ENCODE measurements at regions not wholly inside any gene's neighbourhood (a gene's known extent, or its start where the extent isn't known, plus 50 kb on each side); places are given as distances from the start of the nearest gene placed in this dataset.

DNA sequence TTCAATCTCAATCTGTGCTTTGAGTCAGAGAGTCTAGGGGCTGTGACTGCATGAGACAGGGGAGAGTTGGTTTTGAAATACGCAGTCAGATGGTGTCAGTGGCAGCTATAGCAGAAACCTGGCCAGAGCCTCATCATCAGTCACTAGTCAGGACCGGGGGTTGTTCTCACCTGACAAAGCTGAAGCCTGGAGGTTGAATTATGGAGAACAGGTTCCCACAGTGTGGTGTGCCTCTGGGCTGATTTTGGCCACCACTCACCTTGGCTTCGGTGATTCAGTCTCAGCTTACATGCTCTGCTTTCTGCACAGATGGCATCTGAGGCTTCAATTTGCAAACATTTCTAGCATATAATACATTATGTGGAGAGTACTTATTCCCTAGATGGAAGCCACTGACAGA, 387.3 kb downstream of the YTHDC2 start:
- Histone ChIP-seq H3K4me3 (ENCODE audit: low read depth in 1 of 3, low read length in 3 of 3) (no peak overlapping the region), H3K4me1 (ENCODE audit: control insufficient read depth in 3 of 3, insufficient read depth in 2 of 3, low read depth in 1 of 3, low read length in 2 of 3) (no peaks in the 10 kb centered on the region), H3K27ac (ENCODE audit: low read depth in 1 of 3, low read length in 2 of 3) (no peak overlapping the region), H3K36me3 (ENCODE audit: control insufficient read depth in 3 of 3, insufficient read depth in 2 of 3, low read depth in 1 of 3, low read length in 3 of 3) (no peaks in the 10 kb centered on the region), H3K27me3 (ENCODE audit: control insufficient read depth in 3 of 3, insufficient read depth in 3 of 3, low read length in 3 of 3) (no peaks in the 10 kb centered on the region), H3K9me3 (ENCODE audit: control insufficient read depth in 2 of 2, insufficient read depth in 1 of 2, low read depth in 1 of 2, low read length in 1 of 2) (no peaks in the 10 kb centered on the region)
- FAIRE-seq (no peak), DNase-seq (no peak)
- WGBS, 3 donors, result 68 to 78% (median 76%) methylated on average over 3 of the region's 3 CpGs

DNA sequence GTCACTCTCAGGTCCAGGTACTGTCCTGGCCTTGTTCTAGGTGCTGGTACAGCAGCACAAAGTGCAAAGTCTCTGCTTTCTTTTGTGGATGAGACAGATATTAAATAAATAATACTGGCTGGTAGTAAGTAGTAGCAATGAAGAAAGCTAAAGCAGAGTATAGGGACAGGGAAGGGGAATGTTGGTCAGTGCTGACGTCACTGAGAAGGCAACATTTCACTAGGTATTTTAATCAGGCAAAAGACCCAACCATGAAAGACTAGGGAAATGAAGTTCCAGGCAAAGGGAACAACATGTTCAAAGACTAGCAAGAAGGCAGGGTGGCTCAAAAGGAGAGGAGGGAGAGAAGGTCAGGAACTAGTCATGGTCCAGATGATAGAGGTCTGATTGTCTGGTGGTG, 388.2 kb downstream of the YTHDC2 start:
- no peak overlapping the region for H3K27ac ChIP-seq (ENCODE audit: low read depth in 1 of 3, low read length in 2 of 3)
- no peak for DNase-seq
- no peaks in the 10 kb centered on the region for H3K27me3 ChIP-seq (ENCODE audit: control insufficient read depth in 3 of 3, insufficient read depth in 3 of 3, low read length in 3 of 3)
- H3K36me3 ChIP-seq (ENCODE audit: control insufficient read depth in 3 of 3, insufficient read depth in 2 of 3, low read depth in 1 of 3, low read length in 3 of 3), result no peaks in the 10 kb centered on the region
- H3K9me3 ChIP-seq (ENCODE audit: control insufficient read depth in 2 of 2, insufficient read depth in 1 of 2, low read depth in 1 of 2, low read length in 1 of 2), result no peaks in the 10 kb centered on the region
- H3K4me3 ChIP-seq (ENCODE audit: low read depth in 1 of 3, low read length in 3 of 3), result no peak overlapping the region
- no peak for FAIRE-seq
- WGBS, 3 donors, result 73 to 76% (median 74%) methylated on average over 1 of the region's 1 CpG
- no peaks in the 10 kb centered on the region for H3K4me1 ChIP-seq (ENCODE audit: control insufficient read depth in 3 of 3, insufficient read depth in 2 of 3, low read depth in 1 of 3, low read length in 2 of 3)

DNA sequence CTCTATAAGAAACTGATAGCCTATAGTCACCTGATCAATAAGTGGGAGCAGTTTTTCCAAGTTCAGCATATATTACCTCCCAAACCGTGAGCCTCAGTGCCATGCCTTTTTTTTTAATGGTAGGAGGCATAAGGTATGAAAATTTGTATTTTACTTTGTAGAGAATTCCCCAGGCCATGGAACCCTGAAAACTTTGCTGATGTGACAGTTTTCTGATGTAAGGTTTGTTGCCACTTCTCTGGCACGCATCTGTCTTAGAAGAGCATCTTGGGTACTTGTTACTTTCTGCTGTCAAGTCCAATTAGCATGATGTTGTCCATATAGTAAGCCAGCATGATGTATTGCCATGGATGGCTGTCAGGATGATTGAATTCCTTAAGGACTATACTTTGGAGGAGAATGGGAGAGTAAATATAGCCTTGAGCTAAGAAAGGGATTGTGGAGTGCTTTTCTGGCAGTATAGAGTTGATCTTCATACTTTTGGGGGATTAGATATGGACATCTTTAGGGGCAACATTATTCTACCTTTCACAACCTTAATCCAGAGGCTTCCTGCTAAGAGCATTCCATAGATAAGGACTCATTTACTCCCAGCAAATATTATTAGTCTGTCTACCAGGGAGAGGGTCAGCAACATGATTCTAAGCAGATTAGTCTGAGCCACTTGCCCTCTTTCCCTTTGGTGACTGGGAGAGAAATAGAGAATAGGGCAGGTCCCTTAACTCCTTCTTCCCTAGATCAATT, 389.6 kb downstream of the YTHDC2 start:
- Histone ChIP-seq H3K36me3 (ENCODE audit: control insufficient read depth in 3 of 3, insufficient read depth in 2 of 3, low read depth in 1 of 3, low read length in 3 of 3) (no peaks in the 10 kb centered on the region), H3K4me1 (ENCODE audit: control insufficient read depth in 3 of 3, insufficient read depth in 2 of 3, low read depth in 1 of 3, low read length in 2 of 3) (no peaks in the 10 kb centered on the region), H3K4me3 (ENCODE audit: low read depth in 1 of 3, low read length in 3 of 3) (no peak overlapping the region), H3K27ac (ENCODE audit: low read depth in 1 of 3, low read length in 2 of 3) (no peak overlapping the region), H3K9me3 (ENCODE audit: control insufficient read depth in 2 of 2, insufficient read depth in 1 of 2, low read depth in 1 of 2, low read length in 1 of 2) (no peaks in the 10 kb centered on the region), H3K27me3 (ENCODE audit: control insufficient read depth in 3 of 3, insufficient read depth in 3 of 3, low read length in 3 of 3) (no peaks in the 10 kb centered on the region)
- WGBS, 3 donors, result 37 to 44% (median 41%) methylated on average over 2 of the region's 2 CpGs
- DNase-seq (no peak), FAIRE-seq (no peak)

DNA sequence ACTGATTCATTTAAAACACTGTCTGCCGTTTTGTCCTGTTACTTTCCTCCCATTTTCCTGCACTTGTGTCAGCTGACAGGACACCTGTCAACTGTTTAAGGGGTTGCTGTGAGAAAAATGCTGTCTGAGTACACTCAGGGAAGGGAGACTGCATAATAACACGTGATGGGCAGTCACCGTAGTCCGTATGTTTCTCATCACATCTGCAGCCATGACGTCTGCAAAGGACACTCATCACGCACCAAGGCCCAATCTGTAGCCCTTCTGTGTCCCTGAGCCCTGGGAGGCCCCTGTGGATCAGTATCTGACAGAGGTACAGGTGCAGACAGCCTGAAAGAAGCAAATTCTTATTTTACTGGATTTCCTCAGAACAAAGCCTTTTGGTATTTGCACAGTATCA, 396.3 kb downstream of the YTHDC2 start:
- no peaks in the 10 kb centered on the region for H3K36me3 ChIP-seq (ENCODE audit: control insufficient read depth in 3 of 3, insufficient read depth in 2 of 3, low read depth in 1 of 3, low read length in 3 of 3)
- no peak overlapping the region for H3K4me3 ChIP-seq (ENCODE audit: low read depth in 1 of 3, low read length in 3 of 3)
- H3K4me1 ChIP-seq (ENCODE audit: control insufficient read depth in 3 of 3, insufficient read depth in 2 of 3, low read depth in 1 of 3, low read length in 2 of 3), result no peaks in the 10 kb centered on the region
- 67 to 77% (median 75%) methylated on average over 6 of the region's 6 CpGs for WGBS, 3 donors
- H3K9me3 ChIP-seq (ENCODE audit: control insufficient read depth in 2 of 2, insufficient read depth in 1 of 2, low read depth in 1 of 2, low read length in 1 of 2), result no peaks in the 10 kb centered on the region
- DNase-seq, result no peak
- no peak overlapping the region for H3K27ac ChIP-seq (ENCODE audit: low read depth in 1 of 3, low read length in 2 of 3)
- no peak for FAIRE-seq
- no peaks in the 10 kb centered on the region for H3K27me3 ChIP-seq (ENCODE audit: control insufficient read depth in 3 of 3, insufficient read depth in 3 of 3, low read length in 3 of 3)

DNA sequence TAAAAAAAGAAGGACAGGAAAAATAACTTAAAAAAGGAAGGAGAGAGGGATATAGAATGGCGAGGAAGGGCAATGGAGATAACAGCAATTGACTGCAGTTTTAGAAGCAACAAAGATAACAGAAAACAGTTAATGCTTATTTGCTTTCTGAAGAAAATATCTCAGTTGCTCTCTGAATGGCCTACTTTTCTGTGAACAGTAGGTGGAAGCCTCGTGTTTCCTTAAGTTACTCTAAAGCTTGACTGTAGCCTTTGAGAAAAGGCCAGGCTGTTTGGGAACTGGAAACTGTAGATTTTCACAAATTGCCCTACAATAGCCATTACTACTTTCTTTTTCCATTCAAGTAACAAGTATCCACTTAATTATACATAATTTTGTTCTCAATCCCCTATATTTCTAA, 404.5 kb downstream of the YTHDC2 start:
- 25 to 35% (median 28%) methylated on average over 2 of the region's 2 CpGs for WGBS, 3 donors

DNA sequence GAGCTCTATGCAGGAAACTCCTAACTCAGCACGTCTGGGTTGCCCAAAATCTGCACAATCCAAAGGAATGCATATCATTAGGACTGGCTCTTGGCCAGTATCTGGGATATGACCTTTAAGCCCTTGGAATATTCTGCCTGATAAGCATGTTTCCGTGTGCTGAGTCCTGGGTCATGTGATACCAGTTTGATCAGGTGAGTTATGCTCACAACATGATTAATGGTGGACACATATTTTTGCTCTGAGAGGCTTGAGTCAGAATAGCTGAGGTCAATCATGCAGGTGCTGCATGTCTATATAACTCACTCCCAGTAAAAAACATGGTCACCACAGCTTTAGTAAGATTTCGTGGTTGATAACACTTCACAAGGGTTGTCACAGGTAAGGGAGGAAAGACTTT, 408.8 kb downstream of the YTHDC2 start:
- Histone ChIP-seq H3K4me1 (ENCODE audit: control insufficient read depth in 3 of 3, insufficient read depth in 2 of 3, low read depth in 1 of 3, low read length in 2 of 3) (no peaks in the 10 kb centered on the region), H3K27ac (ENCODE audit: low read depth in 1 of 3, low read length in 2 of 3) (no peak overlapping the region), H3K27me3 (ENCODE audit: control insufficient read depth in 3 of 3, insufficient read depth in 3 of 3, low read length in 3 of 3) (no peaks in the 10 kb centered on the region), H3K9me3 (ENCODE audit: control insufficient read depth in 2 of 2, insufficient read depth in 1 of 2, low read depth in 1 of 2, low read length in 1 of 2) (no peaks in the 10 kb centered on the region), H3K4me3 (ENCODE audit: low read depth in 1 of 3, low read length in 3 of 3) (no peak overlapping the region), H3K36me3 (ENCODE audit: control insufficient read depth in 3 of 3, insufficient read depth in 2 of 3, low read depth in 1 of 3, low read length in 3 of 3) (no peaks in the 10 kb centered on the region)
- 19 to 44% (median 20%) methylated on average over 3 of the region's 3 CpGs for WGBS, 3 donors
- DNase-seq (peak in 1 of 2 donors; percentile 2), FAIRE-seq (no peak)

More for the DNA sequence above, 404.5 kb downstream of the YTHDC2 start:
- FAIRE-seq (no peak), DNase-seq (no peak)
- H3K4me3 ChIP-seq (ENCODE audit: low read depth in 1 of 3, low read length in 3 of 3), result no peak overlapping the region
- no peaks in the 10 kb centered on the region for H3K9me3 ChIP-seq (ENCODE audit: control insufficient read depth in 2 of 2, insufficient read depth in 1 of 2, low read depth in 1 of 2, low read length in 1 of 2)
- H3K36me3 ChIP-seq (ENCODE audit: control insufficient read depth in 3 of 3, insufficient read depth in 2 of 3, low read depth in 1 of 3, low read length in 3 of 3), result no peaks in the 10 kb centered on the region
- H3K27me3 ChIP-seq (ENCODE audit: control insufficient read depth in 3 of 3, insufficient read depth in 3 of 3, low read length in 3 of 3), result no peaks in the 10 kb centered on the region
- no peak overlapping the region for H3K27ac ChIP-seq (ENCODE audit: low read depth in 1 of 3, low read length in 2 of 3)
- no peaks in the 10 kb centered on the region for H3K4me1 ChIP-seq (ENCODE audit: control insufficient read depth in 3 of 3, insufficient read depth in 2 of 3, low read depth in 1 of 3, low read length in 2 of 3)

DNA sequence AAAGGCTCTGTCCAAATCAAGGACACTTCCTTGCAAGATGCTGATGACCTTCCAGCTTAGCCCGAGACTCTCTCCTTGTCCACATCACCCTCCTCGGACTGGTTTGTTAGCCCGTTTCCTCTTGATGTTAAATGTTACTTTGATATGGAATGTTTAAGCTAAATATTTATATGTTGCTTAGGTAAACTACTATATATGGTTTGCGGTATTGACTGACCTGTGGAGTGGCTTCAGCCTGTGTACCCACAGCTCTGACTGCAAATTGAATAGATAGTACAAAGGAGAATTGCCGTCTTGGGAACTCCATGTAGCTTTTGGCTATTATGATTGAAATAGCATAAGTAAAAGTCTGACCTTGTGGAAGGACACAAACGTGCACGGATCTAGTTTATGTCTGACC, 422.0 kb downstream of the YTHDC2 start:
- DNase-seq (no peak), FAIRE-seq (no peak)
- Histone ChIP-seq H3K9me3 (ENCODE audit: control insufficient read depth in 2 of 2, insufficient read depth in 1 of 2, low read depth in 1 of 2, low read length in 1 of 2) (no peaks in the 10 kb centered on the region), H3K27ac (ENCODE audit: low read depth in 1 of 3, low read length in 2 of 3) (no peak overlapping the region), H3K27me3 (ENCODE audit: control insufficient read depth in 3 of 3, insufficient read depth in 3 of 3, low read length in 3 of 3) (no peaks in the 10 kb centered on the region), H3K4me3 (ENCODE audit: low read depth in 1 of 3, low read length in 3 of 3) (no peak overlapping the region), H3K36me3 (ENCODE audit: control insufficient read depth in 3 of 3, insufficient read depth in 2 of 3, low read depth in 1 of 3, low read length in 3 of 3) (no peaks in the 10 kb centered on the region), H3K4me1 (ENCODE audit: control insufficient read depth in 3 of 3, insufficient read depth in 2 of 3, low read depth in 1 of 3, low read length in 2 of 3) (no peaks in the 10 kb centered on the region)
- 38 to 70% (median 51%) methylated on average over 7 of the region's 7 CpGs for WGBS, 3 donors

DNA sequence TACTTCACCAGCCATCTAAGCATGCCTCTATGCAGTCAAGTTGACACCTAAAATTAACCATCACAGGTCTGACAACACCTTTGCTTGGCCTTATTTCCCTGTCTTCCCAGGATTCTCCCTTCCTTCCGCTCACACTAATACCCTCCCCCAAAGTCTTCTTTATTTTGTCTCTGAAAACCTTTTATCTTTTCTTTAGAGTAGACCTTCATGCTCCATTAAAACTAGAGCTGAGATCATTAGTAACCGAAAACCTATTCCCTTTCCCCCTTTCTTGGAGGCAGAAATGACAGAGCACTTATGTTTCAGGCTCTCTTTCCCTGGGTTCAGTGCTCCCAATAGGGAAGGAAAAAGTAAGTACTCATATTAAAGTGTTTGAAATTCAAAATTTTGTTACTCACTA, 423.8 kb downstream of the YTHDC2 start:
- Histone ChIP-seq H3K4me1 (ENCODE audit: control insufficient read depth in 3 of 3, insufficient read depth in 2 of 3, low read depth in 1 of 3, low read length in 2 of 3) (no peaks in the 10 kb centered on the region), H3K27me3 (ENCODE audit: control insufficient read depth in 3 of 3, insufficient read depth in 3 of 3, low read length in 3 of 3) (no peaks in the 10 kb centered on the region), H3K27ac (ENCODE audit: low read depth in 1 of 3, low read length in 2 of 3) (no peak overlapping the region), H3K9me3 (ENCODE audit: control insufficient read depth in 2 of 2, insufficient read depth in 1 of 2, low read depth in 1 of 2, low read length in 1 of 2) (no peaks in the 10 kb centered on the region), H3K36me3 (ENCODE audit: control insufficient read depth in 3 of 3, insufficient read depth in 2 of 3, low read depth in 1 of 3, low read length in 3 of 3) (no peaks in the 10 kb centered on the region), H3K4me3 (ENCODE audit: low read depth in 1 of 3, low read length in 3 of 3) (no peak overlapping the region)
- DNase-seq (no peak), FAIRE-seq (no peak)
- WGBS, 3 donors, result 71 to 88% (median 85%) methylated on average over 2 of the region's 2 CpGs

DNA sequence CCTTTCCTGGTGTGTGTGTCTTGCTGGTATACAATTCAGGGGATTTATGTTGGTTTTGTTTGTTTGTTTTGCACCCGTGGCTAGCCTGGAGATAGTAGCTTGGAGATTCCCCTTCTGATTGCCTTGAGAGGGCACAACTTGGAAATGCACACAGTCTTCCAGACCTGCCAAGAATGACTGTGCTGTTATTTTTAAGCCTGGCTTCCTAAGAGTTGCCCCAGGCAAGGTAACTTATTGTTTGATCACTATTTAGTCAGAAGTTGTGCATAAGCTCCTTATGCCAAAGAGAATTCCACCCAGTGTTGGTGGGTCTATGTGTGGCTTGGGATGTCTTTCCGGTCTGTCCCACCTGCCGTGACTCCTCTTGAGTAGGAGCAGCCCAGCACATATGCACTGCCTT, 421.9 kb upstream of the KCNN2 start:
- FAIRE-seq (no peak), DNase-seq (no peak)
- H3K36me3 ChIP-seq (ENCODE audit: control insufficient read depth in 3 of 3, insufficient read depth in 2 of 3, low read depth in 1 of 3, low read length in 3 of 3), result no peaks in the 10 kb centered on the region
- H3K4me3 ChIP-seq (ENCODE audit: low read depth in 1 of 3, low read length in 3 of 3), result no peak overlapping the region
- H3K9me3 ChIP-seq (ENCODE audit: control insufficient read depth in 2 of 2, insufficient read depth in 1 of 2, low read depth in 1 of 2, low read length in 1 of 2), result no peaks in the 10 kb centered on the region
- no peaks in the 10 kb centered on the region for H3K4me1 ChIP-seq (ENCODE audit: control insufficient read depth in 3 of 3, insufficient read depth in 2 of 3, low read depth in 1 of 3, low read length in 2 of 3)
- H3K27ac ChIP-seq (ENCODE audit: low read depth in 1 of 3, low read length in 2 of 3), result no peak overlapping the region
- 58 to 69% (median 65%) methylated on average over 3 of the region's 3 CpGs for WGBS, 3 donors
- no peaks in the 10 kb centered on the region for H3K27me3 ChIP-seq (ENCODE audit: control insufficient read depth in 3 of 3, insufficient read depth in 3 of 3, low read length in 3 of 3)
